IMR-90 (cell line): ENCODE measurements at regions not wholly inside any gene's neighbourhood (a gene's known extent, or its start where the extent isn't known, plus 50 kb on each side); places are given as distances from the start of the nearest gene placed in this dataset.

ENCODE experiments used
- ATAC-seq: fragments of 200-7000 bp; cut with Tn5 transposase; 2 replicates; pipeline ENCODE4 v1.9.1; 2020; ENCODE audit warnings: low read depth, mild to moderate bottlenecking, moderate library complexity
- BruUV-seq: library from RNA; stranded (reverse); fragments of 400-500 nt; replicated peaks from 2 replicates; lab custom pipeline; 2021; lab: Mats Ljungman, UMichigan
- CTCF ChIA-PET: fragments of 300-600 bp; formaldehyde crosslinking; extraction: SDS; loops from one replicate; lab custom pipeline; 2021; ENCODE audit warnings: antibody characterized with exemption; lab: Yijun Ruan, JAX
- POLR2A ChIA-PET: fragments of 300-600 bp; sonication (Branson Sonifier 250); formaldehyde crosslinking; loops from one replicate; lab custom pipeline; 2022; ENCODE audit warnings: antibody characterized with exemption; ENCODE audit not compliant: unreplicated experiment; lab: Charles Lee
- DNase-seq: peaks from one replicate; pipeline ENCODE4 v3.0.0; 2013
- H2AFZ ChIP-seq: replicated peaks from 2 replicates; pipeline ENCODE3; 2013; ENCODE audit warnings: low read length, mild to moderate bottlenecking; ENCODE audit not compliant: poor library complexity
- H2AK5ac ChIP-seq: 2 replicates; pipeline ENCODE4 v1.6.1; 2013; ENCODE audit warnings: low read depth, low read length, inconsistent platforms
- H2AK9ac ChIP-seq: replicated peaks from 2 replicates; pipeline ENCODE3; 2013; ENCODE audit warnings: mild to moderate bottlenecking, low read depth, low read length, moderate library complexity; ENCODE audit not compliant: poor library complexity
- H2BK120ac ChIP-seq: 2 replicates; pipeline ENCODE4 v1.6.1; 2013; ENCODE audit warnings: low read depth, low read length, inconsistent platforms
- H2BK15ac ChIP-seq: 3 replicates; pipeline ENCODE4 v1.6.1; 2013; ENCODE audit warnings: low read depth, low read length, inconsistent platforms
- H2BK20ac ChIP-seq: 2 replicates; pipeline ENCODE4 v1.6.1; 2013; ENCODE audit warnings: low read depth, mild to moderate bottlenecking, inconsistent platforms, low read length, moderate library complexity
- H2BK5ac ChIP-seq: 2 replicates; pipeline ENCODE4 v1.6.1; 2013; ENCODE audit warnings: mild to moderate bottlenecking, low read depth, low read length, inconsistent platforms; ENCODE audit not compliant: poor library complexity, severe bottlenecking
- H3K14ac ChIP-seq: replicated peaks from 2 replicates; pipeline ENCODE4 v1.6.1; 2013; ENCODE audit warnings: low read depth, low read length, inconsistent platforms
- H3K18ac ChIP-seq: 2 replicates; pipeline ENCODE4 v1.6.1; 2013; ENCODE audit warnings: low read depth, low read length, control low read depth
- H3K23ac ChIP-seq: 2 replicates; pipeline ENCODE4 v1.6.1; 2013; ENCODE audit warnings: low read depth, low read length, inconsistent platforms
- H3K27ac ChIP-seq: 2 replicates; pipeline ENCODE4 v1.5.1; 2013; ENCODE audit warnings: mild to moderate bottlenecking, control low read depth, low read length; ENCODE audit not compliant: insufficient read depth
- H3K27me3 ChIP-seq: 2 replicates; pipeline ENCODE4 v1.6.1; 2013; ENCODE audit warnings: low read length; ENCODE audit not compliant: control insufficient read depth, insufficient read depth
- H3K36me3 ChIP-seq: 2 replicates; pipeline ENCODE4 v1.6.1; 2013; ENCODE audit warnings: low read length, mixed read lengths; ENCODE audit not compliant: control insufficient read depth, insufficient read depth
- H3K4ac ChIP-seq: 2 replicates; pipeline ENCODE4 v1.6.1; 2013; ENCODE audit warnings: low read depth, low read length, inconsistent platforms
- H3K4me1 ChIP-seq: 2 replicates; pipeline ENCODE4 v1.6.1; 2013; ENCODE audit warnings: low read length, mixed read lengths; ENCODE audit not compliant: control insufficient read depth, insufficient read depth
- H3K4me2 ChIP-seq: 2 replicates; pipeline ENCODE4 v1.6.1; 2013; ENCODE audit warnings: low read depth, mild to moderate bottlenecking, control low read depth, low read length, moderate library complexity
- H3K4me3 ChIP-seq: 2 replicates; pipeline ENCODE4 v1.5.1; 2013; ENCODE audit warnings: low read depth, mild to moderate bottlenecking, control low read depth, low read length, moderate library complexity; ENCODE audit not compliant: insufficient read depth
- H3K56ac ChIP-seq: 2 replicates; pipeline ENCODE4 v1.6.1; 2013; ENCODE audit warnings: low read length, inconsistent platforms; ENCODE audit not compliant: insufficient read depth; ENCODE audit errors: extremely low read depth
- H3K79me1 ChIP-seq, 2 experiments: 2 replicates each; pipeline ENCODE4 v1.6.1; 2013; ENCODE audit warnings: low read length in 2 of 2, inconsistent platforms in 1 of 2, low read depth in 1 of 2
- H3K9ac ChIP-seq: 2 replicates; pipeline ENCODE4 v1.6.1; 2013; ENCODE audit warnings: low read depth, low read length, control low read depth
- H3K9me1 ChIP-seq: 2 replicates; pipeline ENCODE4 v1.6.1; 2013; ENCODE audit warnings: low read length, inconsistent platforms; ENCODE audit not compliant: insufficient read depth
- H3K9me3 ChIP-seq: 2 replicates; pipeline ENCODE4 v1.6.1; 2013; ENCODE audit warnings: low read length; ENCODE audit not compliant: control insufficient read depth, insufficient read depth
- H4K20me1 ChIP-seq: 2 replicates; pipeline ENCODE4 v1.6.1; 2013; ENCODE audit warnings: low read length, inconsistent platforms; ENCODE audit not compliant: insufficient read depth
- H4K5ac ChIP-seq: 2 replicates; pipeline ENCODE4 v1.6.1; 2013; ENCODE audit warnings: mild to moderate bottlenecking, low read depth, low read length, control low read depth
- H4K8ac ChIP-seq, 2 experiments: 2 replicates each; pipeline ENCODE4 v1.6.1; 2013; ENCODE audit warnings: low read depth in 2 of 2, low read length in 2 of 2, control low read depth in 1 of 2, inconsistent platforms in 1 of 2
- H4K91ac ChIP-seq: 2 replicates; pipeline ENCODE4 v1.6.1; 2013; ENCODE audit warnings: low read depth, low read length, inconsistent platforms; ENCODE audit not compliant: insufficient read depth
- CHD1 ChIP-seq: IDR thresholded peaks from 2 replicates; pipeline ENCODE4 v1.6.1; 2012; ENCODE audit warnings: low read depth, low read length, improper control_type of control experiment
- CTCF ChIP-seq: conservative IDR thresholded peaks from 2 replicates; pipeline ENCODE4 v1.5.1; 2012; ENCODE audit warnings: mild to moderate bottlenecking, low read depth, low read length, improper control_type of control experiment
- POLR2A ChIP-seq: IDR thresholded peaks from 2 replicates; pipeline ENCODE4 v1.6.1; 2012; ENCODE audit warnings: mild to moderate bottlenecking, low read depth, low read length
- RAD21 ChIP-seq: IDR thresholded peaks from 2 replicates; pipeline ENCODE4 v1.6.1; 2012; ENCODE audit warnings: low read length, improper control_type of control experiment
- RFX5 ChIP-seq: IDR thresholded peaks from 2 replicates; pipeline ENCODE4 v1.8.0; 2012; ENCODE audit warnings: low read depth, mild to moderate bottlenecking, low read length, moderate library complexity
- WGBS, 2 experiments: methylation state at CpG; one replicate each; pipeline versions ENCODE4 v1.1.5 to v1.1.7; 2013; ENCODE audit warnings: missing lambda C conversion rate in 2 of 2; ENCODE audit not compliant: insufficient read length in 1 of 2; ENCODE audit errors: extremely low coverage in 2 of 2; 5-methylcytosine and 5-hydroxymethylcytosine counted together
- dilution Hi-C: fragments of 300-500 bp; cut with HindIII; formaldehyde crosslinking; loops from one replicate; pipeline ENCODE4 v1.14.3; 2018; ENCODE audit warnings: low sequenced_read_pairs; ENCODE audit not compliant: unreplicated experiment
- in situ Hi-C: fragments of 300-500 bp; cut with MboI; formaldehyde crosslinking; loops from 3 replicates; pipeline ENCODE4 v1.14.3; 2019; ENCODE audit warnings: low sequenced_read_pairs, inconsistent platforms, mixed read lengths
- intact Hi-C: fragments of 100-400 bp; cut with micrococcal nuclease; formaldehyde crosslinking; loops from 2 replicates; pipeline ENCODE4 v1.10.0; 2022

GRCh38 chr5:164672931-164673694, 1167.7 kb downstream of the MAT2B start:
- Histone ChIP-seq H4K5ac (no peak overlapping the region; the same call in 1 of the 2 replicates), H3K4me2 (no peak overlapping the region), H3K4me3 (no peak overlapping the region), H2BK15ac (no peak overlapping the region), H2BK5ac (no peak overlapping the region), H3K14ac (no peak overlapping the region), H4K20me1 (no peaks in the 10 kb centered on the region), H3K27ac (no peak overlapping the region), H3K36me3 (no peaks in the 10 kb centered on the region), H2BK20ac (no peak overlapping the region), H3K79me1 (no peaks in the 10 kb centered on the region), H2AK9ac (no peak overlapping the region), H4K91ac (no peak overlapping the region), H3K4me1 (0 out of 2 replicates have a peak, but pooled peaks cover 2% of the 10 kb centered on the region), H3K23ac (no peak overlapping the region), H3K4ac (no peak overlapping the region), H2AK5ac (no peak overlapping the region), H3K27me3 (no peaks in the 10 kb centered on the region), H3K18ac (no peak overlapping the region), H3K9me1 (no peaks in the 10 kb centered on the region), H3K9ac (no peak overlapping the region), H2BK120ac (no peak overlapping the region), H3K9me3 (peaks cover 3% of the 10 kb centered on the region; the same call in 1 of the 2 replicates), H3K56ac (no peak overlapping the region), H2AFZ (no peak overlapping the region), H4K8ac (no peak overlapping the region)
- ChIA-PET POLR2A (no interaction called here), CTCF (interaction anchor here (0.8 kb wide), 1 partner anchor 9 kb away, joined by 3 read pairs; no protein-coding TSS in a partner anchor)
- in situ Hi-C loops (loop anchor here (25.0 kb wide), 1 partner anchor 1111 kb away; no protein-coding TSS in a partner anchor), intact Hi-C loops (loop anchor here (2.0 to 10.0 kb wide), 6 partner anchors 168 to 1104 kb away; no protein-coding TSS in a partner anchor), dilution Hi-C loops (no loop called here)
- TF ChIP-seq CTCF (peak; percentile 28), CHD1 (no peak), POLR2A (no peak), RAD21 (peak; percentile 16; the same call in 1 of the 2 replicates), RFX5 (no peak)
- DNase-seq = peak; percentile 17
- ATAC-seq = peak; percentile 69
- whole genome bisulfite sequencing, 2 experiments = no CpG with 5 or more reads among the region's 3 CpGs
- BruUV-seq = no TSS peak
